GM12892 (cell line): ENCODE measurements at regions not wholly inside any gene's neighbourhood (a gene's known extent, or its start where the extent isn't known, plus 50 kb on each side); places are given as distances from the start of the nearest gene placed in this dataset.

Source experiments
- POLR2AphosphoS5 ChIP-seq: IDR thresholded peaks from 2 replicates; pipeline ENCODE4 v1.6.1; 2011; ENCODE audit warnings: low read depth, low read length, control low read depth
- TAF1 ChIP-seq: IDR thresholded peaks from 2 replicates; pipeline ENCODE4 v1.6.1; 2011; ENCODE audit warnings: low read depth, mild to moderate bottlenecking, control low read depth, low read length, borderline replicate concordance

GRCh38 chr4:69026974-69027373 is 69.3 kb upstream of the UGT2B7 start:
- TF ChIP-seq TAF1: no peak
- no peak for TF ChIP-seq POLR2AphosphoS5
